Transverse colon (tissue), 4 donors: ENCODE measurements at regions not wholly inside any gene's neighbourhood (a gene's known extent, or its start where the extent isn't known, plus 50 kb on each side); places are given as distances from the start of the nearest gene placed in this dataset.

ENCODE experiments used
- DNase-seq: peaks from one replicate; pipeline ENCODE4 v3.0.0-alpha.2; 2019
- H3K27ac ChIP-seq, 4 donors: fragments of 200-600 bp; sonication (generic); 2 replicates each; pipeline ENCODE4 v1.5.1; 2016 to 2018; ENCODE audit warnings: inconsistent platforms in 4 of 4
- H3K27me3 ChIP-seq: fragments of 200-600 bp; sonication (generic); 2 replicates; pipeline ENCODE4 v1.5.1; 2017; ENCODE audit warnings: inconsistent platforms
- H3K36me3 ChIP-seq, 4 donors: fragments of 200-600 bp; sonication (generic); 2 replicates each; pipeline ENCODE4 v1.5.1; 2017 to 2019; ENCODE audit warnings: inconsistent platforms in 4 of 4
- H3K4me1 ChIP-seq, 4 donors: fragments of 200-600 bp; sonication (generic); 2 replicates each; pipeline ENCODE4 v1.5.1; 2017 to 2020; ENCODE audit warnings: inconsistent platforms in 4 of 4
- H3K4me3 ChIP-seq, 4 donors: fragments of 200-600 bp; sonication (generic); 1 replicate in 1 of 4; 2 replicates in 3 of 4; pipeline versions ENCODE4 v1.5.1 to v1.6.1; 2017 to 2019; ENCODE audit warnings: inconsistent platforms in 4 of 4
- H3K9me3 ChIP-seq, 2 donors: fragments of 200-600 bp; sonication (generic); 2 replicates each; pipeline ENCODE4 v1.5.1; 2017 to 2019; ENCODE audit warnings: inconsistent platforms in 2 of 2
- EP300 ChIP-seq: sonication (generic); formaldehyde crosslinking; IDR thresholded peaks from one replicate; pipeline ENCODE4 v1.6.1; 2017; ENCODE audit warnings: antibody characterized with exemption, low read depth
- POLR2A ChIP-seq: fragments of 450-650 bp; IDR thresholded peaks from one replicate; pipeline ENCODE4 v1.6.1; 2016; ENCODE audit warnings: antibody characterized with exemption, mild to moderate bottlenecking, moderate library complexity
- POLR2AphosphoS5 ChIP-seq, 3 donors: sonication (generic); formaldehyde crosslinking; IDR thresholded peaks; one replicate each; pipeline ENCODE4 v1.6.1; 2016; ENCODE audit warnings: antibody characterized with exemption in 3 of 3
- WGBS, 2 donors: methylation state at CpG; one replicate each; pipeline ENCODE4 v1.1.5; 2018; ENCODE audit warnings: low coverage in 1 of 2; 5-methylcytosine and 5-hydroxymethylcytosine counted together
- in situ Hi-C, 4 donors: fragments of 200-750 bp; cut with MboI; loops; one replicate each; pipeline versions ENCODE4 v1.15.0 to v1.15.1; 2017; ENCODE audit warnings: low sequenced_read_pairs in 3 of 4, low pct_ligation_motif_present in 1 of 4, low pct_unique_long_range_greater_than_20kb in 1 of 4
- intact Hi-C: fragments of 100-400 bp; cut with DNase I; formaldehyde crosslinking; loops from one replicate; pipeline ENCODE4 v1.15.1; 2023; ENCODE audit warnings: low total_unique reads
- TF ChIP-seq, protein P1 (sequence below), 5 experiments: fragments of 200-600 bp in 3 of 5; fragments of 450-650 bp in 2 of 5; sonication (generic) in 3 of 5; IDR thresholded peaks; 1 replicate in 2 of 5; 2 replicates in 3 of 5; pipeline ENCODE4 v1.5.1; 2016 to 2017; ENCODE audit warnings: antibody characterized with exemption in 5 of 5, inconsistent platforms in 3 of 5, mild to moderate bottlenecking in 2 of 5, moderate library complexity in 1 of 5

DNA sequence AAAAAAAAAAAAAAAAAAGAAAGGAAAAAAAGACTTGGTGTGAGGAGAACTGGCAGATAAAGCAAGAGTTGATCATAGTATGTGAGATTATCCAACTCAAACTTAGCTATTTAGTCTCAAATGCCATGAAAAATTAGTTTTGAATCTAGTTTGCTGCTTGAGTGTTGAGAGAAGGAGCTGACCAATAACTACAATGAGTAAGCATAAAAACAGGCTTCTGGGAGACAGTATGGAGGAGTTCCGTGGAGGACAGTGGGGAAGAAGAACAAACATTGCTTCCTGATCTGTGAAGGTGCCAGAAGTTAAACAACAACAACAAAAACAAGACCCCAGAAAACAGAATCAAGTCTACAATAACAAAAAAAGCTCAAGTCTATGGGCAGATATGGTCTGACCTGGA is 317.1 kb upstream of the POT1 start:
- 61% methylated on average over 1 of the region's 1 CpG; no CpG with 5 or more reads in 1 of the 2 donors for WGBS, 2 donors
- Histone ChIP-seq H3K27me3 (no peaks in the 10 kb centered on the region), H3K27ac (no peak overlapping the region), H3K36me3 (no peaks in the 10 kb centered on the region), H3K4me1 (no peaks in the 10 kb centered on the region), H3K9me3 (no peaks in the 10 kb centered on the region), H3K4me3 (no peak overlapping the region)
- no peak for DNase-seq
- in situ Hi-C loops (no loop called here), intact Hi-C loops (no loop called here)
- TF ChIP-seq EP300 (no peak), POLR2AphosphoS5 (IDR thresholded peaks at IDR 0.05) (no peak), POLR2A (no peak)
- TF ChIP-seq, protein P1, sequence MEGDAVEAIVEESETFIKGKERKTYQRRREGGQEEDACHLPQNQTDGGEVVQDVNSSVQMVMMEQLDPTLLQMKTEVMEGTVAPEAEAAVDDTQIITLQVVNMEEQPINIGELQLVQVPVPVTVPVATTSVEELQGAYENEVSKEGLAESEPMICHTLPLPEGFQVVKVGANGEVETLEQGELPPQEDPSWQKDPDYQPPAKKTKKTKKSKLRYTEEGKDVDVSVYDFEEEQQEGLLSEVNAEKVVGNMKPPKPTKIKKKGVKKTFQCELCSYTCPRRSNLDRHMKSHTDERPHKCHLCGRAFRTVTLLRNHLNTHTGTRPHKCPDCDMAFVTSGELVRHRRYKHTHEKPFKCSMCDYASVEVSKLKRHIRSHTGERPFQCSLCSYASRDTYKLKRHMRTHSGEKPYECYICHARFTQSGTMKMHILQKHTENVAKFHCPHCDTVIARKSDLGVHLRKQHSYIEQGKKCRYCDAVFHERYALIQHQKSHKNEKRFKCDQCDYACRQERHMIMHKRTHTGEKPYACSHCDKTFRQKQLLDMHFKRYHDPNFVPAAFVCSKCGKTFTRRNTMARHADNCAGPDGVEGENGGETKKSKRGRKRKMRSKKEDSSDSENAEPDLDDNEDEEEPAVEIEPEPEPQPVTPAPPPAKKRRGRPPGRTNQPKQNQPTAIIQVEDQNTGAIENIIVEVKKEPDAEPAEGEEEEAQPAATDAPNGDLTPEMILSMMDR (IDR thresholded peaks at IDR 0.05), result no peak

DNA sequence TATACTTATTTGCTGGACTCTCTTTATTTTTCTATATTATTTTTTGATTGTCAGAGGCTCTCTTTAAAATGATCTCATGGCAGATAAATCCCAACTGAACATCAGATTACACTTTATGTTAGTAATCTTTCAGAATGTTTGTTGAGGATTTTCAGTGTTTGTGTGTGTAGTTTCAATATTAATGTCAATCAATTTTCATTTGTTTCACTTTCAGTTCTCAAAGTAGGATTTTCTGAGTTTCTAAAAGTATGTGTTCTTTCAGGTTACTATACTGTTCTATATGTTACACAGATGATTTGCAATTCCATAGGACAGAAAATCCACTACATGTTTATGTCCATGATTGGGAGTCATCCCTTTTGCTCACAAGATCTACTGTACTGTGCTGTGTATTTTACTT is 311.9 kb upstream of the POT1 start:
- no peak for DNase-seq
- no peak overlapping the region for H3K4me3 ChIP-seq
- no peaks in the 10 kb centered on the region for H3K36me3 ChIP-seq
- H3K27ac ChIP-seq, result no peak overlapping the region
- H3K27me3 ChIP-seq, result no peaks in the 10 kb centered on the region
- no peaks in the 10 kb centered on the region for H3K4me1 ChIP-seq
- in situ Hi-C loops (no loop called here), intact Hi-C loops (no loop called here)
- no peaks in the 10 kb centered on the region for H3K9me3 ChIP-seq
- TF ChIP-seq POLR2A (no peak), POLR2AphosphoS5 (IDR thresholded peaks at IDR 0.05) (no peak), EP300 (no peak)
- TF ChIP-seq, protein P1 (IDR thresholded peaks at IDR 0.05), result no peak

DNA sequence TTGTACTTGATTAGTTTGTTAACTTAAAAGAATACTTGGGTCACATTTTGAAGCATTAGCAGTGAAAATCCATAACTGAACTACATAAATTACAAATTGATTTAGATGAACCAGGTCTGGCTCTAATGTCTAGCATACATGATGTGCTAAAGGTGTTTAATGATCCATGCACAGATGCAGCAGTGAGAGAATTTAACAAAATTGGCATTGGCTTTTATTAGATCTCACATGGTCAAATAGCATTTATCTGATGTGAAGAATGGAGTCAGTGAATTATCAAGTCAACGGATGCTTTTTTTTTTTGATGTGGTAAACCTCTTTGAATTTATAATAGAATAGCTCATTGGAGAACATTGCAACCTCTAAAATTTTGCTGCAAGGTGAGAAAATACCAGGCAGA is 293.0 kb upstream of the POT1 start:
- WGBS, 2 donors, result 83 to 94% methylated on average over 1 of the region's 1 CpG
- Histone ChIP-seq H3K4me3 (no peak overlapping the region), H3K27ac (no peak overlapping the region), H3K36me3 (no peaks in the 10 kb centered on the region), H3K4me1 (no peaks in the 10 kb centered on the region), H3K27me3 (no peaks in the 10 kb centered on the region), H3K9me3 (no peaks in the 10 kb centered on the region)
- TF ChIP-seq POLR2A (no peak), EP300 (no peak), POLR2AphosphoS5 (IDR thresholded peaks at IDR 0.05) (no peak)
- TF ChIP-seq, protein P1 (IDR thresholded peaks at IDR 0.05), result no peak
- DNase-seq, result no peak
- intact Hi-C loops (no loop called here), in situ Hi-C loops (no loop called here)

DNA sequence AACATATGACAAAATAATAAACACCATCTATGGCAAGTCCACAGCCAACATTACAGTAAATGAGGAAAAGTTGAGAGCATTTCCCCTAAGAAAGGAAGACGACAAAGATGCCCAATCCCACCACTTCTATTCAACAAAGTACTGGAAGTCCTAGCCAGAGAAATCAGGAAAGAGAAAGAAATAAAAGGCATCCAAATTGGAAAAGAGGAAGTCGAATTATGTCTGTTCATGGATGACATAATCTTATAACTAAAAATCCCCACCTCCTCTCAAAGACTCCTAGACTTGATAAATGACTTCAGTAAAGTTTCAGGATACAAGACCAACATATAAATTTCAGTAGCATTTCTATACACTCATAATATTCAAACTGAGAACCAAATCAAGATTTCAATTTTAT is 288.5 kb upstream of the POT1 start:
- Histone ChIP-seq H3K27ac (no peak overlapping the region), H3K4me1 (no peaks in the 10 kb centered on the region), H3K9me3 (no peaks in the 10 kb centered on the region), H3K27me3 (no peaks in the 10 kb centered on the region), H3K36me3 (no peaks in the 10 kb centered on the region), H3K4me3 (no peak overlapping the region)
- TF ChIP-seq EP300 (no peak), POLR2A (no peak), POLR2AphosphoS5 (IDR thresholded peaks at IDR 0.05) (no peak)
- TF ChIP-seq, protein P1 (IDR thresholded peaks at IDR 0.05), result no peak
- in situ Hi-C loops, result no loop called here
- DNase-seq, result no peak
- intact Hi-C loops, result loop anchor here (2.0 kb wide), 1 partner anchor 21 kb away; no protein-coding TSS in a partner anchor
- 69 to 88% methylated on average over 2 of the region's 2 CpGs for WGBS, 2 donors
